ENCODE measurements at regions not wholly inside any gene's neighbourhood (a gene's known extent, or its start where the extent isn't known, plus 50 kb on each side); places are given as distances from the start of the nearest gene placed in this dataset.

GRCh38 chr5:58357799-58358500 lies 101.9 kb downstream of the PLK2 start:
- H3K9me3 ChIP-seq (ENCODE audit: control insufficient read depth, insufficient read depth, low read depth, low read length), result no peaks in the 10 kb centered on the region
- no peak overlapping the region for H3K4me3 ChIP-seq (ENCODE audit: low read depth, low read length)
- no peaks in the 10 kb centered on the region for H3K27me3 ChIP-seq (ENCODE audit: control insufficient read depth, insufficient read depth, low read length)
- peaks cover 8% of the 10 kb centered on the region for H3K4me1 ChIP-seq (ENCODE audit: control insufficient read depth, insufficient read depth, low read length)
- no peak overlapping the region for H3K27ac ChIP-seq (ENCODE audit: low read depth, low read length)
- H3K9ac ChIP-seq (ENCODE audit: low read length), result no peak overlapping the region
- H3K36me3 ChIP-seq (ENCODE audit: control insufficient read depth, insufficient read depth, low read length), result no peaks in the 10 kb centered on the region

GRCh38 chr5:58357121-58357520 lies 102.8 kb downstream of the PLK2 start:
- no peaks in the 10 kb centered on the region for H3K27me3 ChIP-seq (ENCODE audit: control insufficient read depth, insufficient read depth, low read length)
- no peaks in the 10 kb centered on the region for H3K36me3 ChIP-seq (ENCODE audit: control insufficient read depth, insufficient read depth, low read length)
- H3K9ac ChIP-seq (ENCODE audit: low read length), result no peak overlapping the region
- peaks cover 8% of the 10 kb centered on the region for H3K4me1 ChIP-seq (ENCODE audit: control insufficient read depth, insufficient read depth, low read length)
- H3K27ac ChIP-seq (ENCODE audit: low read depth, low read length), result no peak overlapping the region
- no peaks in the 10 kb centered on the region for H3K9me3 ChIP-seq (ENCODE audit: control insufficient read depth, insufficient read depth, low read depth, low read length)
- no peak overlapping the region for H3K4me3 ChIP-seq (ENCODE audit: low read depth, low read length)

DNA sequence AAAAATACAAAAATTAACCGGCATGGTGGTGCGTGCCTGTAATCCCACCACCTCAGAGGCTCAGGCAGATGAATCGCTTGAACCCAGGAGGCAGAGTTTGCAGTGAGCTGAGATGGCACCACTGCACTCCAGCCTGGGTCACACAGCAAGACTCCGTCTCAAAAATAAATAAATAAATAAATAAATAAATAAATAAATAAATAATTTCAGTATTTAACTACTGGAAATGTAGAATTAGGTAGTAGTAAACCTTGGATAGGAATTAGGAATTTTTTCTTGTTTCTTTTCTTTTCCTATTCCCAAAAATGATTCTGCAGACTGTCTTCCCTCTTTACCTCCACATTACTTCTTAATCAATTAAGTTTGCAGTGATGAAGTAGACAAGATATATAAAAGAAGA lies 103.2 kb downstream of the PLK2 start:
- no peak overlapping the region for H3K27ac ChIP-seq (ENCODE audit: low read depth, low read length)
- H3K9me3 ChIP-seq (ENCODE audit: control insufficient read depth, insufficient read depth, low read depth, low read length), result no peaks in the 10 kb centered on the region
- no peaks in the 10 kb centered on the region for H3K36me3 ChIP-seq (ENCODE audit: control insufficient read depth, insufficient read depth, low read length)
- H3K9ac ChIP-seq (ENCODE audit: low read length), result no peak overlapping the region
- H3K4me1 ChIP-seq (ENCODE audit: control insufficient read depth, insufficient read depth, low read length), result peaks cover 8% of the 10 kb centered on the region
- no peaks in the 10 kb centered on the region for H3K27me3 ChIP-seq (ENCODE audit: control insufficient read depth, insufficient read depth, low read length)
- no peak overlapping the region for H3K4me3 ChIP-seq (ENCODE audit: low read depth, low read length)

DNA sequence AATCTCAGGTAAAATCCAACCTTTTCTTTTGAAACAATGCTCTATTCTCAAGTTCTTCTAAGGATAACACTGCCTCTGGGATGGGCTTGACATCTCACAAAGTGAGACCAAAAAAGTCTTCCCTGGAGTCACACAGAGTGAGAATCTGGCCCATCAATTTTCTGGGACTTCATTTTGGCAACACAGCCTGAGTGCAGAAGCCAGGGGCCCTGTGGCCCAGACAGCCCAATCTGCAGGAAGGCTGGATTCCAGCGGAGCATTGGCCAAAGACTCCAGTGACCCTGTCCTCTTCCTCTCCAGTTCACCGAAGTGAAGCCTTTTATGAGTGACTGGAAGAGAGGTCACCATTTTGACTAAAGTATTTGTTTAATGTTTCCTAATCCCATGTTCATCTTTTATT lies 105.1 kb downstream of the PLK2 start:
- Histone ChIP-seq H3K27me3 (ENCODE audit: control insufficient read depth, insufficient read depth, low read length) (no peaks in the 10 kb centered on the region), H3K4me3 (ENCODE audit: low read depth, low read length) (no peak overlapping the region), H3K36me3 (ENCODE audit: control insufficient read depth, insufficient read depth, low read length) (no peaks in the 10 kb centered on the region), H3K4me1 (ENCODE audit: control insufficient read depth, insufficient read depth, low read length) (no peaks in the 10 kb centered on the region; the same call in 1 of the 2 replicates), H3K27ac (ENCODE audit: low read depth, low read length) (no peak overlapping the region), H3K9ac (ENCODE audit: low read length) (no peak overlapping the region), H3K9me3 (ENCODE audit: control insufficient read depth, insufficient read depth, low read depth, low read length) (0 out of 2 replicates have a peak, but pooled peaks cover 3% of the 10 kb centered on the region)

DNA sequence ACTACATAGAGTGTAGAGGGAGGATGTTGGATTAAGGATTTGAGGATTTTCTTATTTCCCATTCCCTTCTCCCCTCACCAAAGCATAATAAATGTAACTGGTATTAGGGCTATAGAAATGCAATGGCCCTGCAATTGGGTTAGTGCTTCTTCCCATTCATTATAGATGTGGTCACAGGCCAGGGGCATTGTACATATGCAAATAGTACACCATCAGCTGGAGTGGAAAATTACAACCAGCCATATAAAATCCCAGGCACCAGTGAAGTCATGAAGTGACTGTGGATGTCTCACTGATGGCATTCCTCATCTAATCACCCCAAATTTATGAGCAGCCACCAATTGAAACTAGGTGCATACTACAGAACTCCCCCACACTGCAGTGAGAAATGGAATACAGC lies 105.9 kb downstream of the PLK2 start:
- Histone ChIP-seq H3K9me3 (ENCODE audit: control insufficient read depth, insufficient read depth, low read depth, low read length) (0 out of 2 replicates have a peak, but pooled peaks cover 3% of the 10 kb centered on the region), H3K4me1 (ENCODE audit: control insufficient read depth, insufficient read depth, low read length) (no peaks in the 10 kb centered on the region; the same call in 1 of the 2 replicates), H3K36me3 (ENCODE audit: control insufficient read depth, insufficient read depth, low read length) (no peaks in the 10 kb centered on the region), H3K27me3 (ENCODE audit: control insufficient read depth, insufficient read depth, low read length) (no peaks in the 10 kb centered on the region), H3K4me3 (ENCODE audit: low read depth, low read length) (no peak overlapping the region), H3K9ac (ENCODE audit: low read length) (no peak overlapping the region), H3K27ac (ENCODE audit: low read depth, low read length) (no peak overlapping the region)

GRCh38 chr5:58351190-58351589 lies 108.7 kb downstream of the PLK2 start:
- Histone ChIP-seq H3K27ac (ENCODE audit: low read depth, low read length) (no peak overlapping the region), H3K9ac (ENCODE audit: low read length) (no peak overlapping the region), H3K36me3 (ENCODE audit: control insufficient read depth, insufficient read depth, low read length) (no peaks in the 10 kb centered on the region), H3K27me3 (ENCODE audit: control insufficient read depth, insufficient read depth, low read length) (no peaks in the 10 kb centered on the region), H3K9me3 (ENCODE audit: control insufficient read depth, insufficient read depth, low read depth, low read length) (0 out of 2 replicates have a peak, but pooled peaks cover 6% of the 10 kb centered on the region), H3K4me3 (ENCODE audit: low read depth, low read length) (no peak overlapping the region), H3K4me1 (ENCODE audit: control insufficient read depth, insufficient read depth, low read length) (no peaks in the 10 kb centered on the region; the same call in 1 of the 2 replicates)

DNA sequence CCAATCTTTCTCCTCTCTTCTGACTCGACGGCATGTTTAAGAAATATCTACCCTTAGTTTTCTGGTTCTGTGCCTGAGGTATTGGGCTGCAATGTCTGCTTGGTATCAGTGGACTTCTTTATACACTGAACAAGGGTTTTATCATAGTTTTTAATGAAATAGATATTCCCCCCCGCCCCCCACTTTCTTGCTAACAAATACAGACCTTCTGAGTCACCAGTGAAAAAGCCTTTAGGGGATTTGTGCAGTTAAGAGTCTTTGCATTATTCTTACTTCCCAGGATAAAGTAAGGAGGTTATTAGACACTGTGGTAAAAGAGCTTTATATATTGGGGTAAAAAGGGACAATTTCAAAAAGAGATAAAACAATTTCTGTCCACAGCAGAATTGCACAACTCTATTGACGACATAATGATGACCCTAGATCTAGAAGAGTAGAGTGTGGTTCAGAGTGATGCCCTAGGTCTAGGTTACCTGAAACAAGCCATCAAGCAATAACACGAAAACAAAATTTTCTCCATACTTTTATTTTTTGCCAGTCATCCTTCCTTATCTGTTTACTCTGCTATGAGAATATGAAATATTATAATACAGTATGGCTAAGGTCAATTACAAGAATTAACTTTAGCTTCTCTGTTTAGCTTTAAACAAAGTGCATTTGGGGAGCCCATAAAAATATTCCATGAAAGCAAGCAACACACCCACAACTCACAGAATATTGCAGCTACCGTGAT lies 110.7 kb downstream of the PLK2 start:
- H3K4me1 ChIP-seq (ENCODE audit: control insufficient read depth, insufficient read depth, low read length), result no peaks in the 10 kb centered on the region; the same call in 1 of the 2 replicates
- no peaks in the 10 kb centered on the region for H3K27me3 ChIP-seq (ENCODE audit: control insufficient read depth, insufficient read depth, low read length)
- 0 out of 2 replicates have a peak, but pooled peaks cover 6% of the 10 kb centered on the region for H3K9me3 ChIP-seq (ENCODE audit: control insufficient read depth, insufficient read depth, low read depth, low read length)
- H3K36me3 ChIP-seq (ENCODE audit: control insufficient read depth, insufficient read depth, low read length), result no peaks in the 10 kb centered on the region
- no peak overlapping the region for H3K4me3 ChIP-seq (ENCODE audit: low read depth, low read length)
- no peak overlapping the region for H3K9ac ChIP-seq (ENCODE audit: low read length)
- no peak overlapping the region for H3K27ac ChIP-seq (ENCODE audit: low read depth, low read length)

DNA sequence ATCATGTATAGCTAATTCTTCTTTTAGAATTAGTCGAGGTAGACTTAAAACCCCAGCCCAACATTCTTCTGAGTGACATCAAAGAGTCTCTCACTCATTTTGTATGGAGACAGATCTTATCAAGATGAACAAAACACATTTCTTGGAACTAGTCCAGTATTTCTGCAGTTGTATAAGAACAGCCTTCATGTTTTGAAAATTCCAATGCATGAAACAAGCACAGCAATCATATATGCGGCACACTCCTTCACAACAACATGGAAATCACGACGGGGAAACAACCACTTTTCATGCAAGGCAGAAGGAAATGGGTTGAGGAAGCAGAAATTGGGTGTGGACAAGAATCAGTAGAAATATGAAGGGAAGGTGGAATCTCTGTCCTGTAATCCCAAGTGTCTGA lies 113.8 kb downstream of the PLK2 start:
- Histone ChIP-seq H3K9ac (ENCODE audit: low read length) (no peak overlapping the region), H3K9me3 (ENCODE audit: control insufficient read depth, insufficient read depth, low read depth, low read length) (0 out of 2 replicates have a peak, but pooled peaks cover 6% of the 10 kb centered on the region), H3K4me1 (ENCODE audit: control insufficient read depth, insufficient read depth, low read length) (no peaks in the 10 kb centered on the region), H3K36me3 (ENCODE audit: control insufficient read depth, insufficient read depth, low read length) (no peaks in the 10 kb centered on the region), H3K4me3 (ENCODE audit: low read depth, low read length) (no peak overlapping the region), H3K27me3 (ENCODE audit: control insufficient read depth, insufficient read depth, low read length) (no peaks in the 10 kb centered on the region), H3K27ac (ENCODE audit: low read depth, low read length) (no peak overlapping the region)

- H3K4me3 ChIP-seq (ENCODE audit: low read depth, low read length), result no peak overlapping the region
- no peaks in the 10 kb centered on the region for H3K27me3 ChIP-seq (ENCODE audit: control insufficient read depth, insufficient read depth, low read length)
- 0 out of 2 replicates have a peak, but pooled peaks cover under 1% of the 10 kb centered on the region for H3K9me3 ChIP-seq (ENCODE audit: control insufficient read depth, insufficient read depth, low read depth, low read length)
- H3K4me1 ChIP-seq (ENCODE audit: control insufficient read depth, insufficient read depth, low read length), result no peaks in the 10 kb centered on the region
- H3K9ac ChIP-seq (ENCODE audit: low read length), result no peak overlapping the region
- no peak overlapping the region for H3K27ac ChIP-seq (ENCODE audit: low read depth, low read length)
- no peaks in the 10 kb centered on the region for H3K36me3 ChIP-seq (ENCODE audit: control insufficient read depth, insufficient read depth, low read length)
These were observed 118.4 kb downstream of the PLK2 start for GRCh38 chr5:58341476-58341875.

DNA sequence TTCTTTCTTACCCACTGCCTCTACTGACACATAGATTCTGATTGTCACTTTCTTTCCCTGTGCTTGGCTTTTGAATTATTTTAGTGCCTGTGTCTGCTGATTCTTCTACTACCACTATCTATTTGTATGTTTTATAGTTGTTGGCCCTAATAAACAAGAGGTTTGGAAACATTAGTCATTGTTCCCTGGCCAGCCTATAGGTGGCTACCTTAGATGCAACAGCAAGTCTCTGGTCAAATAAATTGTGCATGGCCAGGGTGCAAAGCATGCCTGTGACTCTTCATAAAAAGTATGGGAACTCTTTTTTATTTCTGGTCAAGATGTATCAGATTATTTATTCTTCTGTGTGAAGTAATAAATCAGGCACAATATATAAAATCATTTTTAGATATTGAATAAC lies 124.4 kb downstream of the PLK2 start:
- Histone ChIP-seq H3K27ac (ENCODE audit: low read depth, low read length) (no peak overlapping the region), H3K4me1 (ENCODE audit: control insufficient read depth, insufficient read depth, low read length) (no peaks in the 10 kb centered on the region), H3K27me3 (ENCODE audit: control insufficient read depth, insufficient read depth, low read length) (no peaks in the 10 kb centered on the region)

GRCh38 chr5:58334035-58334434 lies 125.9 kb downstream of the PLK2 start:
- Histone ChIP-seq H3K4me1 (ENCODE audit: control insufficient read depth, insufficient read depth, low read length) (no peaks in the 10 kb centered on the region), H3K36me3 (ENCODE audit: control insufficient read depth, insufficient read depth, low read length) (no peaks in the 10 kb centered on the region), H3K27me3 (ENCODE audit: control insufficient read depth, insufficient read depth, low read length) (no peaks in the 10 kb centered on the region), H3K27ac (ENCODE audit: low read depth, low read length) (no peak overlapping the region), H3K4me3 (ENCODE audit: low read depth, low read length) (no peak overlapping the region), H3K9ac (ENCODE audit: low read length) (no peak overlapping the region), H3K9me3 (ENCODE audit: control insufficient read depth, insufficient read depth, low read depth, low read length) (peaks cover 3% of the 10 kb centered on the region; the same call in 1 of the 2 replicates)

More for the DNA sequence above, 124.4 kb downstream of the PLK2 start:
- Histone ChIP-seq H3K36me3 (ENCODE audit: control insufficient read depth, insufficient read depth, low read length) (no peaks in the 10 kb centered on the region), H3K4me3 (ENCODE audit: low read depth, low read length) (no peak overlapping the region), H3K9ac (ENCODE audit: low read length) (no peak overlapping the region), H3K9me3 (ENCODE audit: control insufficient read depth, insufficient read depth, low read depth, low read length) (peaks cover 3% of the 10 kb centered on the region; the same call in 1 of the 2 replicates)
